GM23248 (cell line): ENCODE measurements at regions not wholly inside any gene's neighbourhood (a gene's known extent, or its start where the extent isn't known, plus 50 kb on each side); places are given as distances from the start of the nearest gene placed in this dataset.

Experiments
- EZH2 ChIP-seq: fragments of 200-600 bp; sonication (generic); IDR thresholded peaks from 2 replicates; pipeline ENCODE4 v1.6.1; 2018; ENCODE audit warnings: antibody characterized with exemption, mild to moderate bottlenecking; ENCODE audit not compliant: insufficient read depth, poor library complexity, severe bottlenecking
- EZH2phosphoT487 ChIP-seq: fragments of 200-600 bp; sonication (generic); IDR thresholded peaks from 2 replicates; pipeline ENCODE4 v1.6.1; 2018; ENCODE audit warnings: antibody characterized with exemption, moderate library complexity, mild to moderate bottlenecking, low read depth; ENCODE audit not compliant: insufficient read depth

DNA sequence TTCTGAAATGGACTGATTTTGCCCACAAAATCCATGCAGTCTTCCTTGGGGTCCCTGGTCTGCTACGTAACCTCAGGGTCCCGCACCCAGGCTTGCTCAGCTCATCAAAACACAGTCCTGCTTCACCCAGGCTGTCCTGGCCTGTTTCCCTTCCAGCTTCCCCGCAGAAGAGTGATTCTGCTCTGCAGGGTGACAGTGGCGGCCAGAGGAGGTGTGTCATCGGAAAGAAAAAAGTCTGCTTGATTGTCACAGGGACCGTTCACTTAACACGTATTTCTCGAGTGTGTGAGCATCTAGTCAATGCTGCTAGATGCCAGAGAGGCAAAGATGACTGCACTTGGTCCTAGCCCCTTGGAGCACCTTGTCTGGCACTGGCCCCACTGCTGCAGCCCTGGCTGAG, 50.1 kb upstream of the ABHD2 start:
- TF ChIP-seq EZH2 (no peak), EZH2phosphoT487 (no peak)
